ENCODE measurements at regions not wholly inside any gene's neighbourhood (a gene's known extent, or its start where the extent isn't known, plus 50 kb on each side); places are given as distances from the start of the nearest gene placed in this dataset.

DNA sequence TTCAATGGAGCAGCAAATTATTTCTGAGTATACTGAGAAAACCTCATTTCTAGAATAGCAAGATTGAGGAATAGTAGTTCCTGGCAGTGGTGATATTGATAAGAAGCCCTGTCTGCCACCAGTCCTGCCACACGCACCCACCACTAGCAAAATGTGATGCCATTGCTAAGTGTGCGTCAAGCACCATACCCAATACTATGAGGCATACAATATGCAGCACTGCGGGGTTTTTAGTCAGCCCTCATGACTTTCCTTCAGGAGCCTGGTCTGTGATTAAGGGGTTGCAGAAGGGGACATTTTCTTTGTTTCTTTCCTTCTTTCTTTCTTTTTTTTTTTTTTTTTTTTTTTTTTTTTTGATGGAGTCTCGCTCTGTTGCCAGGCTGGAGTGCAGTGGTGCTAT is 128.7 kb upstream of the USP38 start:
- DNase-seq (ENCODE audit: insufficient read length, low spot score) (no peak), FAIRE-seq (no peak)

DNA sequence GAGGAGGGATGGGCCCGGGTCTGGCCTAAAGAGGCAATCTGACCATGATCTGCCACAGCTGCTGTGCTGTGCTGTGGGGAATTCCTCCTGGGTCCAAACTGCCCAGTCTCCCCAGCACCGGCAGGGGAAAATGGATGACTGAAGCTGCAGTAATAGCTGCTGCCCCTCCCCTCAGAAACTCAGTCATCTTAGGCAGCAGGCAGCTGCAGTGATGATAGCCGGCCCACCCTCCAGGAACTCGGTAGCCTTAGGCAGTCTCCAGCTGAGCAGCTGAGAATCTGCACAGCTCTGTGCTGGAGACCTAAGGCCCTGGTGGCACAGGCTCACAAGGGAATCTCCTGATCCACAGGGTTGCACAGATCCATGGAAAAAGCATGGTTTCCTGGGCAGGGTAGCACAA is 113.4 kb upstream of the USP38 start:
- FAIRE-seq, result no peak
- no peak for DNase-seq (ENCODE audit: insufficient read length, low spot score)

DNA sequence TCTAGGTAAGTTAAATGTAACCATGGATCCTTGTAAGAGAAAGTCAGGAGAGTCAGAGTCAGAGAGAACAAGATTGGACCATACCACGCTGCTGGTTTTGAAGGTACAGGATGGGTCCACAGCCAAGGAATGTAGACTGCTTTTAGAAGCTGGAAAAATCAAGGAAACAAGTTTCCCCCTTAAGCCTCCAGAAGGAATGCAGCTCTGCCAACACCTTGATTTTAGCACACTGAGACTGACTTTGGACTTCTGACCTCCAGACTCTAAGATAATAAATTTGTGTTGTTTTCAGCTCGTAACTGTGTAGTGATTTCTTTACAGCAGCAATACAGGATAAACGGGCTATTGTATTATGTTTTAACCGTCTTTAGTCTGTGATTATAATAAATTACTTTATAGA is 108.0 kb upstream of the USP38 start:
- DNase-seq (ENCODE audit: insufficient read length, low spot score) (no peak), FAIRE-seq (no peak)

DNA sequence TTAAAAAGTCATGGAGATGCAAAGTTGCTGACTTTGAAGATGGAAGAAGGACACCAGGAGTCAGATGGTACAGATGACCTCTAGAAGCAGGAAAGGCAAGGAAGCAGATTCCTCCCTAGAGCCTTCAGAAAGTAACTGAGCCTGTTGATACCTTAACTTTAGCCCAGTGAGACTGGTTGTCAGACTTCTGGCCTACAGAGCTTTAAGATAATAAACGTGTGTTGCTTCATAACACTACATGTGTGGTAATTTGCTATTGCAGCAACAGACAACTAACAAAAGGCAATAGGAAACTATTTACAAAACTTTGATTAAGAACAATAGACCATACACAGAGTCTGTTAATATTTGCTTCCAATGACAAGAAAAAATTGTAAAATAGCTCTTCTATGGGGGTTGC is 102.0 kb upstream of the USP38 start:
- no peak for FAIRE-seq
- no peak for DNase-seq (ENCODE audit: insufficient read length, low spot score)

DNA sequence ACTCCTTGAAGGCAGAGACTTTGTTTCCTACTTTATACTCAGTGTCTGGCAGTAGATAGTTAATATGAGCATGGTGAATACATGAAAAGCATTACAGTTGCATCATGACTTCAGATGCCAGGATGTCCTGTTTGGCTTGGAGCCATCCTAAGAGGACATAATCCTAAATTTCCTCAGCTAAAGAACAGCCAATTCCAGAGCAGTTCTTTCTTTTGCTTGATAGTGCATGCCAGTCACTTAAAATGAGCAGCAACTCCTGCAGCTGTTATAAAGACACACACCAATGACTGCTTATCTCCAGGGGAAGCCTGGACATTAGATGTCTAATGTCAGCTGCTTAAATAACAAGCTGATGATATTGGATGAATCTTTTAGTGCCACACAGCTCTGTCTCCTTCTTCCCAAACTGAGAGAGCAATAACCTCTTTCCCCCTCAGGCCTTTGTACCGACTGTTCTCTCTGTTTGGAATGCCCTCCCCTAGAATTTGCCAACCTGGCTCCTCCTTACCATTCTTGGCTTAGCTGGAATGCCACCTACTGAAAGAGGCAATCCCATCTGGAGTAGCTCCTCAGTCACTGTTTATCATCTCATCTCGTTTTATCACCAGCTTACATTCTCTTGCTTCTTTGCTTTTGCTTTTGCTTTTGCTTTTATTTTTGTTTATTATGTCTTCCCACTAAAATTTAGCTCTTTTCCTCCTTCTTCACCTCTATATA is 100.8 kb upstream of the USP38 start:
- FAIRE-seq, result no peak
- no peak for DNase-seq (ENCODE audit: insufficient read length, low spot score)

DNA sequence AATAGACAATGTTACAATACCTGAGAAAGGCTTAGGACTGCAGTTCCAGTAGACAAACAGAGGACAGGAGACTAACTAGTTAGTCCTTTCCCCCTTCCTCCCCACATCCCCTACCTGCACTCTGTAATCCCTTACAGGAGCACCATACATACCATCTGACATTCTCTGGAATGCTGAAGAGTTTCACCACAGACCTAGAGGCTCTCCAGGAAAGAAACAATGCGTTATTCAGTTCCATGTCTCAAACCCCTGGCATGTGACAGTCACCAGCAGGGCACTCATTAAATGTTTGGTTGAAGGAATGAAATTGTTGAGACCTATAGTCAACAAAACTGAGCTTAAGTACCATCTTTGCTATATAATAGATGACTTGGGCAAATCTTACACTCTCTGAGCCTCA is 100.2 kb upstream of the USP38 start:
- FAIRE-seq (no peak), DNase-seq (ENCODE audit: insufficient read length, low spot score) (no peak)

DNA sequence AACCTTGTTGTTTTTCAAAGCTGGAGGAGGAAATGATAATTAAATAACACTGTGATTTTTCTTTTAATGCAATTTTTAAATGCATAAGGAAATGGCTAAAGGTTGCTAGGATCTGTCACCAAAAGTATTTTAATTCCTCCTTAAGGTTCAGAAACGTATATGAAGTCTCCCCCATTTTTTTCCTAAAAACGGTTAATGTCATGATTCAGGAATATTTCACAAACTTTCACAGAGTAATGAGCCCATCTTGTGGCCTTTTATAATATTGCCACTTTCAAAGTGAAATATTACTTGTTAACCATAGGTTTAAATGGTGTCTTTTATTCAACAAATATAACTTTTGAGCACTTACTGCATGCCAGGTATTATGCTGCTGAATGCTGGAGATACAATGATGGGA is 99.5 kb upstream of the USP38 start:
- FAIRE-seq, result no peak
- no peak for DNase-seq (ENCODE audit: insufficient read length, low spot score)

DNA sequence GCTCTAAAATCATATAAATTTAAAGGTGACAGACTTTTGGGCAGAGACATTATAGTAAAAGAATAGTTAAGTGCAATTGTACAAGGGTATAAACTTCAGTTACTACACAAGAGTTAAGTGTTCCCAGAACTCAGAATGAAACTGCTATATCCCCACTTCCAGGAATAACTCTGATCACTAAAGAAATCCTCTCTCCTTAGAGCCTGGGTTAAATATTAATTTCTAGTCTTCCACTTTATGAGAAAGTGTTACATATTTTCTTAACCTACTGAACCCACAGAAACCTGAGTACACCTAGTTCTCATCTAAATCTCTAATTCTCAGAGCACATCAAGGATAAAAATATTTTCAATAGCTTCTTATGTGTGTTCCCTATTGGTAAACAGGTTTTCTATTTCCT is 99.1 kb upstream of the USP38 start:
- no peak for FAIRE-seq
- no peak for DNase-seq (ENCODE audit: insufficient read length, low spot score)

DNA sequence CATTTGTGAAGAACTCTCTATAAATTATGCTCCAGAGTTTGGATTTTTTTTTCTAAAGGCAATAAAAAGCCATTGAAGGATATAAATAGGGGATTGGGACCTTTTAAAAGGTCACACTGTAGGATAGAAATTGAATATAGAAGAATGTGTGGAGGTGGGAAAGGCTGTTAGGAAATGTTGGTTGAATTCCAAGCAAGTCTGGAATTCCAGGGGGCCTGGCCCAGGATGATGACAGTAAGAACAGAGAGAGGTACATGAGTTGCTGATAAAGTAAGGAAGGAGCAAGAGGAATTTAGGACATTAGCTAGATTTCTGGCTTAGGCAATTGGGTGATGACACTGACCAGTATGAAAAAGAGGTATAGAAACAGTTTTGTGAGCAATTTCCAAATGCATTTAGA is 95.4 kb upstream of the USP38 start:
- DNase-seq (ENCODE audit: insufficient read length, low spot score), result no peak
- FAIRE-seq, result no peak

DNA sequence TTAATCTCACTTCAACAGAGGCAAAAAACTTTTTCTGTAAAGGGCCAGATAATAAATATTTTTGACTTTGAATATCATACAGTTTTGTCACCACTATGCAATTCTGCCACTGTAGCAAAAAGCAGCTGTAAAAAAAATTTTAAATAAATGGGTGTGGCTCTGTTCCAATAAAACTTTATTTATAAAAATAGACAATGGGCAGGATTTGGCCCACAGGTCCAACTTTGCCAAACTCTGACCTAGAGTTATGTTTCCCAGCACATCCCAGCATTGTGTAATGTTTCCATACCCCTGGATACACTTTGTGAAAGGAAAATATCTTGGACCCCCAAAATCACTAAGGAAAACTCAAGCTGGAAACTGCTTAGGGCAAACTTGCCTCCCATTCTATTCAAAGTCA is 94.9 kb upstream of the USP38 start:
- DNase-seq (ENCODE audit: insufficient read length, low spot score) (no peak), FAIRE-seq (no peak)

DNA sequence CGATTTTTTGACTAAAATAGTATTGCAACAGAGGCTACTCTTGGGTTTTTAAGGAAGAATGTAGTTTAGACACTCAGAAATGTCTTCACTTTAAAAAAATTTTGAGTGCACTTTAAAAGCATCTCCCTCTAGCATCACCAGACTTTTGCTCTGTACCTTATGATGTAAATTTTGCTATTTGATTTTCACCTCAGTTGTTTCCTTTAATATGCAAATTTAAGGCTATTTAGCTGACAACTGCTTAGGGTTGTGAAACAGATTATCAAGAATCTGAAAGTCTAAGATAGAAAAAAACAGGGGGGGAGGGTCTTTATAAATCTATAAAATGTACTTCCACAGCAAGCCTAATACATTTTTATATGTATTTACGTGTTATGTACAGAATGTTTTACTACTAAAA is 92.9 kb upstream of the USP38 start:
- DNase-seq (ENCODE audit: insufficient read length, low spot score), result no peak
- FAIRE-seq, result no peak

DNA sequence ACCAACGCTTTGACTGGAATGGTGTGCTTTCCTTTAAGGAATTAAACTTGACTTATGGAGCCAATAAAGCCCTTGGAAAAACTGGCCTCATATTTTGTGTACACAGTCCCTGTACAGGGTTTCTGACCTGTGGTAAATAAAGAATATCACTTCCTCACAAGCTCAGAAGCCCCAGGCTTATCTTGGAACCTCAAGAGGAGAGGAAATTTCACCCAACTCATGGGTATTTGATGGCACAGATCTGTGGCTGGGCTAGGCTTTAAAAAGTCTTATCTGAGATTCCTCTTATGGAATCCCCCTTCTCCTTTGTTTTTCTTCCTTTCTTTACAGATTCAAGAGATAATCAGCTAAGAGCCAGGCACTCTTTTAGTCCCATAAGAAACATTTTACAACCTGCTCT is 89.3 kb upstream of the USP38 start:
- no peak for DNase-seq (ENCODE audit: insufficient read length, low spot score)
- FAIRE-seq, result no peak

DNA sequence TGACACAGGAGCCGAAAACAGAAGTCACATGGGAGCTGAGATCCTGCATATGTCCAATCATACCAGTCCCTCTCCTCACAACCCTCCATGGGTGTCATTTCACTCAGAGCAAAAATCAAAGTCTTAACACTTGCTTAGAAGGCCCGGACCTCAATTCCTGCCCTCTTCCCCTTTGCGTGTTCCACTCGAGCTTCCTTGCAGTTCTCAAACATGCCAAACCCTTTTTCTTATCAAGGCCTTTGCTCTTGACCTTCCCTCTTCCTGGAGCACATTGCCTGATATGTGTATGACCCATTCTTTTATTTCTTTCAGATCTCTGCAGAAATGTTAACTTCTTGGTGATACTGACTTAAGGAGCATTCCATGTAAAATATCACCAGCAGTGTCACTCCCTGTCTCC is 87.0 kb upstream of the USP38 start:
- no peak for FAIRE-seq
- no peak for DNase-seq (ENCODE audit: insufficient read length, low spot score)

DNA sequence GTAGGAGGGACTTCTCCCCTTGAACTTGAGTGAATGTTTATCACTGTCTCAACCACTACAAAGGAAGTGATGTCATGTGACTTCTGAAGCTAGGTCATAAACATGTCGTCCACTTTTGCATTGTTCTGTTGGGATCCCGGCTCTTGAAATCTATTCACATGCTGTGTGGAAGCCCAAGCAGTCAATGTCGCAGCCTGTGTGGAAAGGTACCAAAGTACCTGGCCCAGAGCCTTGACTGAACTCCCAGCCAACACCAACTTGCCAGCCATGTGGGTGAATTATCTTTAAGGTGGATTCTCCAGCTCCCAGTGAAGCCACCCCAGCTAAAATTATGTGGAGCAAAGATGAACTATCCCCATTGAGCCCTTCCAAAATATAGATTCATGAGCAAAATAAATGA is 85.0 kb upstream of the USP38 start:
- FAIRE-seq (no peak), DNase-seq (ENCODE audit: insufficient read length, low spot score) (no peak)

DNA sequence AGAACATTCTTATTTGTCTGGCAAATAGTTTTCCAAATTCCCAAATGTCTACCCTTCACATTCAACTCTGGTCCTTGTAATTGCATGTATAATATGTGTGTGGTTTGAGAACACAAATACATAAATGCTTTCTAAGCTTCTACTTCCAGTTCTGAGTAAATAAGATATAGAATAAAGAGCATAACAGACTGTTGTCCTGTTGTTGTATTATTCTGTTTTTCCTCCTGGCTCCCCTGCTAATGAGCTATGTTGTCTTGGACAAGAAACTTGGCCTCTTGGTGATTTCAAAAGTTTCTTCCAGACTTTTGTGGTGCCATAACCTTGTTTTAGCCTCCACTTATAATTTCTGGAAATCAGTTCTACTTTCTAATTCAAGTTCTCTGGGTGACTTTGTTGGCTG is 75.3 kb upstream of the USP38 start:
- DNase-seq (ENCODE audit: insufficient read length, low spot score) (no peak), FAIRE-seq (no peak)

DNA sequence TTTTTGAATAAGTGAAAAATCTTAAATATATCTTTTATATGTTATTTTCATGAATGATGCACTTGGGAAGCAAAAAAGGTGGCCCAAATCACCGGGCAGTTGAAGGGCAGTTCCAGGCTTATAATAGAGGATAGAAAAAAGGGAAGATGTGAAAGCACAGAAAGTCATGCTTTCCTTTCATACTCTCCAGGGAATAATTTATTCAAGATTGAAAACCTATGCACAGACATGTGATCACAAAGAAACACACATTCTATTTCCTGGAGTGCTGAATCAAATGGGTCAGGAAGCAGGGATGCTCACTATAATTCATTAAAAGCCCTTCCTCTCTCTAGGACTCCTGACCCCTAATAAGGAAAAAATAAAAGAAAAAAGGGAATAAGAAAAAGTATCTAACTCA is 66.1 kb upstream of the USP38 start:
- no peak for FAIRE-seq
- DNase-seq (ENCODE audit: insufficient read length, low spot score), result no peak

DNA sequence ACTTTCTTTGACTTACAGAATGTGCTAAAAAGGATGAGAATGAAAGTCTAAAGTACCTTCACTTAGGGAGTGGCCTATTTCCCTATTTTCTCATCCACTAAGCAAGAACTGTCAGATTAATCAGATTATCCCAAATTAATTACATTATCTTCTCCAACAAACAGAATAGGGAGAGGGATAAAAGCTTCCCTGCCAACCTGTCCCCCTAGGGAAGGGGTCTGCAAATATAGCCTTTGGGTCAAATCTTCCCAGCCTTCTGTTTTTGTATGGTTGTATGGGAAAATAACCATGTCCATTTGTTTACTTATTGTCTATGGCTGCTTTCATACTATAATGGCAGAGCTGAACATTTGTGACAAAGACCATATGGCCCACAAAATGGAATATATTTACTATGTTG is 57.1 kb upstream of the USP38 start:
- FAIRE-seq (no peak), DNase-seq (ENCODE audit: insufficient read length, low spot score) (no peak)

DNA sequence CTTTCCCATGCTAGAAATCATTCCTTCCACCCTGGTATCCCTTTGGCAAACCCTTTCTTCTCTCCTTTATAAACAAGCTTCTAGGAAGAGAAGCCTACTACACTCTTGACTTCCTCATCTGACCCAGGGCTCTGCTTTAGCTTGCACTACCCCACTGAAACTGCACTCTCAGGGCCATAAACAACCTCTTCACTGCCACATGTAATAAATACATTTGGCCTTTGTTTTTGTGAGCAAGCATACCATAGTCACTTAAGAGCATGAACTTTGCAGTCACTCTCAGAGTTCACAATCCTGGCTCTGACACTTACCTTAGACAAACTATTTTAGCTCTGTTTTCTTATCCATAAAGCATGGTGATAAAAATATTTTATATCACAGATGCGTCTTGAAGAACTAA is 50.7 kb upstream of the USP38 start:
- DNase-seq (ENCODE audit: insufficient read length, low spot score) (no peak), FAIRE-seq (no peak)
